GM12864 (cell line): ENCODE measurements at regions not wholly inside any gene's neighbourhood (a gene's known extent, or its start where the extent isn't known, plus 50 kb on each side); places are given as distances from the start of the nearest gene placed in this dataset.

Source experiments
- DNase-seq: peaks from one replicate; pipeline ENCODE4 v3.0.0-alpha.2; 2011; ENCODE audit warnings: low read depth
- H3K4me3 ChIP-seq: 2 replicates; pipeline ENCODE4 v1.5.1; 2011; ENCODE audit warnings: mild to moderate bottlenecking, low read depth, low read length, control low read depth
- CTCF ChIP-seq: IDR thresholded peaks from 2 replicates; pipeline ENCODE4 v1.5.1; 2011; ENCODE audit warnings: low read depth, mild to moderate bottlenecking, moderate library complexity, low read length, control low read depth, inconsistent platforms; ENCODE audit errors: missing control alignments

- no peak for TF ChIP-seq CTCF
- DNase-seq: no peak
- no peak overlapping the region for H3K4me3 ChIP-seq
These were observed 137.0 kb upstream of the CCN2 start for GRCh38 chr6:132088150-132088549.

GRCh38 chr6:132087391-132087790, 136.2 kb upstream of the CCN2 start:
- no peak overlapping the region for H3K4me3 ChIP-seq
- TF ChIP-seq CTCF: no peak
- DNase-seq: no peak

- H3K4me3 ChIP-seq: no peak overlapping the region
These were observed 134.6 kb upstream of the CCN2 start for GRCh38 chr6:132085731-132086130.

GRCh38 chr6:132084811-132085509, 133.8 kb upstream of the CCN2 start:
- no peak overlapping the region for H3K4me3 ChIP-seq
- DNase-seq: peak; percentile 12
- no peak for TF ChIP-seq CTCF

More at GRCh38 chr6:132085731-132086130, 134.6 kb upstream of the CCN2 start:
- DNase-seq: no peak
- no peak for TF ChIP-seq CTCF

- no peak for TF ChIP-seq CTCF
- no peak overlapping the region for H3K4me3 ChIP-seq
- no peak for DNase-seq
These were observed 131.2 kb upstream of the CCN2 start for GRCh38 chr6:132082421-132082820.

GRCh38 chr6:132081338-132081737, 130.2 kb upstream of the CCN2 start:
- no peak for TF ChIP-seq CTCF
- no peak overlapping the region for H3K4me3 ChIP-seq
- no peak for DNase-seq

- DNase-seq: no peak
- no peak overlapping the region for H3K4me3 ChIP-seq
- no peak for TF ChIP-seq CTCF
These were observed 128.1 kb upstream of the CCN2 start for GRCh38 chr6:132079286-132079685.
